ENCODE measurements at regions not wholly inside any gene's neighbourhood (a gene's known extent, or its start where the extent isn't known, plus 50 kb on each side); places are given as distances from the start of the nearest gene placed in this dataset.

- Histone ChIP-seq H3K36me3 (no peaks in the 10 kb centered on the region), H3K9me3 (no peaks in the 10 kb centered on the region), H3K4me1 (ENCODE audit: control insufficient read depth in 1 of 2, low read depth in 2 of 2) (peaks cover 4 to 15% of the 10 kb centered on the region in 2 donors), H3K27ac (peak overlapping the region; percentile 18 to 33), H3K4me3 (no peak overlapping the region), H3K27me3 (replicated peaks; ENCODE audit: insufficient read depth) (no peaks in the 10 kb centered on the region)
- DNase-seq (ENCODE audit: low spot score) (no peak), ATAC-seq (ENCODE audit: insufficient number of reproducible peaks, low FRiP score, low read depth) (no peak)
- TF ChIP-seq CTCF (IDR thresholded peaks at IDR 0.05): no peak
These were observed 243.8 kb downstream of the RPS24 start for GRCh38 chr10:78277314-78278057.

- Histone ChIP-seq H3K9me3 (no peaks in the 10 kb centered on the region), H3K27ac (peak overlapping the region; percentile 18 to 41), H3K27me3 (replicated peaks; ENCODE audit: insufficient read depth) (no peaks in the 10 kb centered on the region), H3K4me1 (ENCODE audit: control insufficient read depth in 1 of 2, low read depth in 2 of 2) (peaks cover 4 to 15% of the 10 kb centered on the region in 2 donors), H3K36me3 (no peaks in the 10 kb centered on the region), H3K4me3 (no peak overlapping the region)
- peak; percentile 64 for DNase-seq (ENCODE audit: low spot score)
- ATAC-seq (ENCODE audit: insufficient number of reproducible peaks, low FRiP score, low read depth): peak; percentile 60
- no peak for TF ChIP-seq CTCF (IDR thresholded peaks at IDR 0.05)
These were observed 244.4 kb downstream of the RPS24 start for GRCh38 chr10:78278058-78278404.

DNA sequence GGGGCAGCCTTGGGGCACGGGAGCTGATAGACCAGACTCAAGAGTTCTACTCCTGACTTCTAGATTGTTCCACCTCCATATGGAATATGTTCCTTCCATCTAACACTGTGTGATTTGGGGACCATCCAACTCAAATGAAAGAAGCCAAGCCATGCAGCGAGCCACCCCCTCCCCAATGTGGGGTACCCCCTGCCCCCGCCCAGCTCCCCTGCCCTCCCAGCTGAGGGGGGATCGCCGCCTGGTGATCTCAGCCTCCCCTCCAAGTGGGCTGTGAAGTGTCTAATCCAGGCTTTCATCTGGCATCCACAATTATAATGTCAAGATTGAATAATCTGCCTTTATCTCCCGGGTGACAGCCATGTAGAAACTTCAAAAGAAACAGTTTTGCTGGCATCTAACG lies 246.1 kb downstream of the RPS24 start:
- Histone ChIP-seq H3K36me3 (no peaks in the 10 kb centered on the region), H3K27me3 (replicated peaks; ENCODE audit: insufficient read depth) (no peaks in the 10 kb centered on the region), H3K9me3 (no peaks in the 10 kb centered on the region), H3K27ac (no peak overlapping the region), H3K4me3 (no peak overlapping the region), H3K4me1 (ENCODE audit: control insufficient read depth in 1 of 2, low read depth in 2 of 2) (peaks cover 4 to 15% of the 10 kb centered on the region in 2 donors)
- ATAC-seq (ENCODE audit: insufficient number of reproducible peaks, low FRiP score, low read depth): no peak
- DNase-seq (ENCODE audit: low spot score): no peak
- no peak for TF ChIP-seq CTCF (IDR thresholded peaks at IDR 0.05)

- Histone ChIP-seq H3K4me3 (no peak overlapping the region), H3K4me1 (ENCODE audit: control insufficient read depth in 1 of 2, low read depth in 2 of 2) (peaks cover 4 to 15% of the 10 kb centered on the region in 2 donors), H3K36me3 (no peaks in the 10 kb centered on the region), H3K9me3 (no peaks in the 10 kb centered on the region), H3K27me3 (replicated peaks; ENCODE audit: insufficient read depth) (no peaks in the 10 kb centered on the region), H3K27ac (no peak overlapping the region)
- ATAC-seq (ENCODE audit: insufficient number of reproducible peaks, low FRiP score, low read depth) (no peak), DNase-seq (ENCODE audit: low spot score) (no peak)
- TF ChIP-seq CTCF (IDR thresholded peaks at IDR 0.05): no peak
These were observed 246.9 kb downstream of the RPS24 start for GRCh38 chr10:78280604-78281003.

- Histone ChIP-seq H3K4me1 (ENCODE audit: control insufficient read depth in 1 of 2, low read depth in 2 of 2) (peaks cover 4 to 15% of the 10 kb centered on the region in 2 donors), H3K27me3 (replicated peaks; ENCODE audit: insufficient read depth) (no peaks in the 10 kb centered on the region), H3K27ac (no peak overlapping the region), H3K9me3 (no peaks in the 10 kb centered on the region), H3K4me3 (no peak overlapping the region), H3K36me3 (no peaks in the 10 kb centered on the region)
- no peak for ATAC-seq (ENCODE audit: insufficient number of reproducible peaks, low FRiP score, low read depth)
- no peak for TF ChIP-seq CTCF (IDR thresholded peaks at IDR 0.05)
- DNase-seq (ENCODE audit: low spot score): no peak
These were observed 248.0 kb downstream of the RPS24 start for GRCh38 chr10:78281627-78282026.

Measured in thoracic aorta (tissue), 2 donors.